Heart left ventricle (tissue), 13 donors: ENCODE measurements at regions not wholly inside any gene's neighbourhood (a gene's known extent, or its start where the extent isn't known, plus 50 kb on each side); places are given as distances from the start of the nearest gene placed in this dataset.

Source experiments
- CTCF ChIP-seq, 12 donors: fragments of 200-600 bp; sonication (generic) in 4 of 12; IDR thresholded peaks; one replicate each; pipeline versions ENCODE4 v1.5.0 to v1.8.0; 2018 to 2022; ENCODE audit warnings: antibody characterized with exemption in 12 of 12, mild to moderate bottlenecking in 5 of 12
- POLR2A ChIP-seq, 2 donors: fragments of 450-650 bp; IDR thresholded peaks; one replicate each; pipeline ENCODE4 v1.6.1; 2017; ENCODE audit warnings: antibody characterized with exemption in 2 of 2, mild to moderate bottlenecking in 2 of 2, moderate library complexity in 2 of 2
- donor health status: ischemic (EF 13 %, LVEDD 7.1; RV severe dilation, severe dysfunction).
- donor health status: DM: no; HTN: yes; CAD: no.
- donor health status: DM: no; HTN: no; CAD: no.
- donor health status: ischemic (EF 25% LVEDD 6.9; RV normal size, moderate dysfunction).
- donor health status: ischemic (EF 25% LVEDD 5.7; RV mildly dilated, moderate dysfunction).
- donor health status: ischemic (EF 35%, LVEDD 5.7; RV mildly dilated, moderate dysfunction).
- donor health status: nonischemic (EF 11% LVEDD 7.7; RV severe dilation, severe dysfunction).
- donor health status: DM: yes; HTN: yes; CAD: no.
- donor health status: PGD.
- donor health status: ischemic (EF 29% LVEDD 5.4; RV normal size, mild dysfunction).
- donor health status: nonischemic (EF 23%, LVEDD 6.1; RV moderate dilation, normal function).

- TF ChIP-seq CTCF (IDR thresholded peaks at IDR 0.05) (no peak), POLR2A (IDR thresholded peaks at IDR 0.05) (no peak)
These were observed 209.6 kb upstream of the SLC30A5 start for GRCh38 chr5:68884144-68884754.
